Glutamatergic neuron (in vitro differentiated cells): ENCODE measurements at regions not wholly inside any gene's neighbourhood (a gene's known extent, or its start where the extent isn't known, plus 50 kb on each side); places are given as distances from the start of the nearest gene placed in this dataset.

ENCODE experiments used
- DNase-seq: peaks from one replicate; pipeline ENCODE4 v3.0.0; 2022
- H3K27ac Mint-ChIP-seq: one replicate; pipeline ENCODE4 v1.8.0; 2020; ENCODE audit warnings: mild to moderate bottlenecking, mixed read lengths, inconsistent platforms; ENCODE audit not compliant: unreplicated experiment
- H3K27me3 Mint-ChIP-seq: one replicate; pipeline ENCODE4 v1.8.0; 2020; ENCODE audit warnings: mild to moderate bottlenecking, moderate library complexity, mixed read lengths, inconsistent platforms; ENCODE audit not compliant: unreplicated experiment
- H3K36me3 Mint-ChIP-seq: one replicate; pipeline ENCODE4 v1.8.0; 2020; ENCODE audit warnings: mild to moderate bottlenecking, mixed read lengths, inconsistent platforms; ENCODE audit not compliant: unreplicated experiment
- H3K4me1 Mint-ChIP-seq: one replicate; pipeline ENCODE4 v1.8.0; 2020; ENCODE audit warnings: mild to moderate bottlenecking, low read depth, mixed read lengths, inconsistent platforms; ENCODE audit not compliant: unreplicated experiment
- H3K4me3 Mint-ChIP-seq: one replicate; pipeline ENCODE4 v1.8.0; 2020; ENCODE audit warnings: mild to moderate bottlenecking, mixed read lengths, inconsistent platforms; ENCODE audit not compliant: unreplicated experiment
- H3K9me3 Mint-ChIP-seq: one replicate; pipeline ENCODE4 v1.8.0; 2020; ENCODE audit warnings: mild to moderate bottlenecking, moderate library complexity, mixed read lengths, inconsistent platforms; ENCODE audit not compliant: unreplicated experiment
- CTCF ChIP-seq: fragments of 200-600 bp; sonication (generic); IDR thresholded peaks from one replicate; pipeline ENCODE4 v1.5.0; 2021; ENCODE audit not compliant: partially characterized antibody, unreplicated experiment

- no peak for DNase-seq
- no peaks in the 10 kb centered on the region for H3K27me3 Mint-ChIP-seq
- H3K4me1 Mint-ChIP-seq: peaks cover 5% of the 10 kb centered on the region
- TF ChIP-seq CTCF: no peak
- H3K36me3 Mint-ChIP-seq: no peaks in the 10 kb centered on the region
- no peak overlapping the region for H3K27ac Mint-ChIP-seq
- no peak overlapping the region for H3K4me3 Mint-ChIP-seq
- H3K9me3 Mint-ChIP-seq: no peaks in the 10 kb centered on the region
These were observed 308.6 kb downstream of the PTPRC start for GRCh38 chr1:198947456-198947855.

- H3K4me3 Mint-ChIP-seq: no peak overlapping the region
- DNase-seq: no peak
- no peak for TF ChIP-seq CTCF
- H3K4me1 Mint-ChIP-seq: peaks cover 5% of the 10 kb centered on the region
- no peaks in the 10 kb centered on the region for H3K27me3 Mint-ChIP-seq
- H3K9me3 Mint-ChIP-seq: no peaks in the 10 kb centered on the region
- no peak overlapping the region for H3K27ac Mint-ChIP-seq
- H3K36me3 Mint-ChIP-seq: no peaks in the 10 kb centered on the region
These were observed 310.2 kb downstream of the PTPRC start for GRCh38 chr1:198948895-198949659.

GRCh38 chr1:198950036-198950435, 311.2 kb downstream of the PTPRC start:
- H3K4me1 Mint-ChIP-seq: peaks cover 5% of the 10 kb centered on the region
- no peak overlapping the region for H3K4me3 Mint-ChIP-seq
- no peak overlapping the region for H3K27ac Mint-ChIP-seq
- DNase-seq: no peak
- H3K27me3 Mint-ChIP-seq: no peaks in the 10 kb centered on the region
- H3K9me3 Mint-ChIP-seq: no peaks in the 10 kb centered on the region
- TF ChIP-seq CTCF: no peak
- H3K36me3 Mint-ChIP-seq: no peaks in the 10 kb centered on the region

- no peak overlapping the region for H3K4me3 Mint-ChIP-seq
- no peak for DNase-seq
- peaks cover 1% of the 10 kb centered on the region for H3K4me1 Mint-ChIP-seq
- H3K27ac Mint-ChIP-seq: no peak overlapping the region
- TF ChIP-seq CTCF: no peak
- H3K9me3 Mint-ChIP-seq: no peaks in the 10 kb centered on the region
- H3K36me3 Mint-ChIP-seq: no peaks in the 10 kb centered on the region
- no peaks in the 10 kb centered on the region for H3K27me3 Mint-ChIP-seq
These were observed 316.2 kb downstream of the PTPRC start for GRCh38 chr1:198955085-198955484.

- no peak for TF ChIP-seq CTCF
- no peak overlapping the region for H3K27ac Mint-ChIP-seq
- H3K36me3 Mint-ChIP-seq: no peaks in the 10 kb centered on the region
- no peak for DNase-seq
- H3K27me3 Mint-ChIP-seq: no peaks in the 10 kb centered on the region
- H3K4me3 Mint-ChIP-seq: no peak overlapping the region
- H3K9me3 Mint-ChIP-seq: no peaks in the 10 kb centered on the region
- peaks cover 1% of the 10 kb centered on the region for H3K4me1 Mint-ChIP-seq
These were observed 318.2 kb downstream of the PTPRC start for GRCh38 chr1:198957044-198957443.
